Activated B cell treated with CpG ODN at 0.5 μM for 24 hours (primary cell): ENCODE measurements at regions not wholly inside any gene's neighbourhood (a gene's known extent, or its start where the extent isn't known, plus 50 kb on each side); places are given as distances from the start of the nearest gene placed in this dataset.

Experiments
- ATAC-seq: fragments of 200-7000 bp; cut with Tn5 transposase; one replicate; pipeline ENCODE4 v1.10.0; 2021; ENCODE audit warnings: low read depth, mild to moderate bottlenecking, moderate library complexity
- CTCF ChIA-PET: fragments of 350-600 bp; sonication (Branson Sonifier 250); formaldehyde crosslinking; loops from one replicate; lab custom pipeline; 2021; ENCODE audit warnings: antibody characterized with exemption; lab: Charles Lee
- POLR2A ChIA-PET: fragments of 350-600 bp; sonication (Branson Sonifier 250); formaldehyde crosslinking; loops from one replicate; lab custom pipeline; 2021; ENCODE audit warnings: antibody characterized with exemption; lab: Charles Lee
- DNase-seq: peaks from one replicate; pipeline ENCODE4 v3.0.0; 2022
- H3K27ac Mint-ChIP-seq: one replicate; pipeline ENCODE4 v1.8.0; 2020; ENCODE audit warnings: mixed read lengths
- H3K27me3 Mint-ChIP-seq: one replicate; pipeline ENCODE4 v1.8.0; 2021; ENCODE audit warnings: mixed read lengths
- H3K36me3 Mint-ChIP-seq: one replicate; pipeline ENCODE4 v1.8.0; 2021; ENCODE audit warnings: low read depth, mixed read lengths
- H3K4me1 Mint-ChIP-seq: one replicate; pipeline ENCODE4 v1.8.0; 2021; ENCODE audit warnings: mixed read lengths
- H3K4me3 Mint-ChIP-seq: one replicate; pipeline ENCODE4 v1.8.0; 2020; ENCODE audit warnings: mild to moderate bottlenecking, mixed read lengths
- H3K9me3 Mint-ChIP-seq: one replicate; pipeline ENCODE4 v1.8.0; 2020; ENCODE audit warnings: mixed read lengths
- intact Hi-C: fragments of 100-400 bp; cut with micrococcal nuclease; formaldehyde crosslinking; loops from one replicate; pipeline ENCODE4 v1.15.1; 2024
- TF ChIP-seq, protein P1 (sequence below): fragments of 200-600 bp; IDR thresholded peaks from one replicate; pipeline ENCODE4 v1.8.0; 2022; ENCODE audit warnings: antibody characterized with exemption, mild to moderate bottlenecking

DNA sequence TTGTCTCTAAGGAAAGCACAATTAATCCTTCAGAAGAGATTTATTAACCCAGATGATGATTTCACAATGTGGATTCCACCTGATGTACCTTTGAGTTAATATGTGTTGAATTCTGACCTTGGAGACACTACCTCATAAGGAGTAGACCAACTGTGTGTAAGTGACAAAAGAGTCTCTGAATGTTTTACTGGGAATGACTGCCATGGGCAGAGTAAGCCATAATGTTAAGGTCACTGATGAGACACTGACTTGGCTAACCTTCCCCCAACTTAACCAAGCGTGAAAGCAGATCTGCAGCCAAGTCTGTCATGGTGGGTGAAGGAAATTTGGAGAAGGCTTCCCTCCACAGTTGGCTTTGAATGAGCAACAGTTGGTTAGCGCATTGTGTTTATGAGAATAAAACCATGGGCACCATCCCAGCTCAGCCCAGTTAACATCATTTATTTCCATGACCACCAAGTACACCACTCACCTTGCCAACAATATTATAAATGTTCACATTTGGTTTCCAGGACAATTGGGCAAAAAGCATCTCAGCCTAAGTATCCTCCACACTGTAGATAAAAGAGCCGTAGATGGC lies 618.5 kb downstream of the KCNJ2 start:
- CTCF ChIA-PET = no interaction called here
- POLR2A ChIA-PET = no interaction called here

DNA sequence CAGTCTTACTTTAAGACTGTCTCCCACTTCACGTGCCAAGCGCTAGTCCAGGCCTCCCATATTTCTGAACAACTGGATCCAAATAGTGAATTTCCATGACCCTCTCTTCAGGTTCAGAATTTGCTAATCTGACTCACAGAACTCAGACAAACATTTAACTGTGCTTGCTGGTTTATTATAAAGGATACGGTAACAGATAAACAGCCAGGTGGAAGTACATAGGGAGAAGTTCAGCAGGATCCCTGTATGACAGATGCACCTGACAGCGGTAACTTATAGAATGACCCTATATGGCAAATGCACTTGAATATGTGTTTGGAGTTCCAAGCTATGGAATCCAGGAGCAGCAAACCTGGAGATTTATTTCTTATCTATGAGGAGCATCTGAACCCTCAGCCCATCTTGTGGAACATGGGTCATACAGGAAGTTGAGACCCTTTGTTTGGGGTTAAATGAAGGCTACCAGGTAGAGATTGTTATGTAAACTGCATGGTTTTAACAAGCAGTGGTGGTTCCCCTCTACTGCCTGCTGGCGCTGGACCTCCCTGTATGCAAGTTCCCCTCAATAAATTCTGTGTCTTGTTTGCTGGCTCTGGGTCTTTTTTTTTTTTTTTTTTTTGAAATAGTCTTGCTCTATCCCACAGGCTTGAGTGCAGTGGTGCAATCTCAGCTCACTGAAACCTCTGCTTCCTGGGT lies 622.6 kb downstream of the KCNJ2 start:
- H3K4me1 Mint-ChIP-seq = no peaks in the 10 kb centered on the region
- intact Hi-C loops = no loop called here
- no peak overlapping the region for H3K4me3 Mint-ChIP-seq
- no peak for ATAC-seq
- peaks cover 3% of the 10 kb centered on the region for H3K9me3 Mint-ChIP-seq
- no peaks in the 10 kb centered on the region for H3K27me3 Mint-ChIP-seq
- no peak for DNase-seq
- no peaks in the 10 kb centered on the region for H3K36me3 Mint-ChIP-seq
- TF ChIP-seq, protein P1, sequence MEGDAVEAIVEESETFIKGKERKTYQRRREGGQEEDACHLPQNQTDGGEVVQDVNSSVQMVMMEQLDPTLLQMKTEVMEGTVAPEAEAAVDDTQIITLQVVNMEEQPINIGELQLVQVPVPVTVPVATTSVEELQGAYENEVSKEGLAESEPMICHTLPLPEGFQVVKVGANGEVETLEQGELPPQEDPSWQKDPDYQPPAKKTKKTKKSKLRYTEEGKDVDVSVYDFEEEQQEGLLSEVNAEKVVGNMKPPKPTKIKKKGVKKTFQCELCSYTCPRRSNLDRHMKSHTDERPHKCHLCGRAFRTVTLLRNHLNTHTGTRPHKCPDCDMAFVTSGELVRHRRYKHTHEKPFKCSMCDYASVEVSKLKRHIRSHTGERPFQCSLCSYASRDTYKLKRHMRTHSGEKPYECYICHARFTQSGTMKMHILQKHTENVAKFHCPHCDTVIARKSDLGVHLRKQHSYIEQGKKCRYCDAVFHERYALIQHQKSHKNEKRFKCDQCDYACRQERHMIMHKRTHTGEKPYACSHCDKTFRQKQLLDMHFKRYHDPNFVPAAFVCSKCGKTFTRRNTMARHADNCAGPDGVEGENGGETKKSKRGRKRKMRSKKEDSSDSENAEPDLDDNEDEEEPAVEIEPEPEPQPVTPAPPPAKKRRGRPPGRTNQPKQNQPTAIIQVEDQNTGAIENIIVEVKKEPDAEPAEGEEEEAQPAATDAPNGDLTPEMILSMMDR = no peak
- ChIA-PET POLR2A (no interaction called here), CTCF (no interaction called here)
- no peak overlapping the region for H3K27ac Mint-ChIP-seq

More for the DNA sequence above, 618.5 kb downstream of the KCNJ2 start:
- no peak for DNase-seq
- TF ChIP-seq, protein P1 = no peak
- H3K9me3 Mint-ChIP-seq = peaks cover 3% of the 10 kb centered on the region
- H3K4me1 Mint-ChIP-seq = no peaks in the 10 kb centered on the region
- intact Hi-C loops = no loop called here
- no peaks in the 10 kb centered on the region for H3K36me3 Mint-ChIP-seq
- no peak overlapping the region for H3K27ac Mint-ChIP-seq
- no peak for ATAC-seq
- no peaks in the 10 kb centered on the region for H3K27me3 Mint-ChIP-seq
- H3K4me3 Mint-ChIP-seq = no peak overlapping the region

DNA sequence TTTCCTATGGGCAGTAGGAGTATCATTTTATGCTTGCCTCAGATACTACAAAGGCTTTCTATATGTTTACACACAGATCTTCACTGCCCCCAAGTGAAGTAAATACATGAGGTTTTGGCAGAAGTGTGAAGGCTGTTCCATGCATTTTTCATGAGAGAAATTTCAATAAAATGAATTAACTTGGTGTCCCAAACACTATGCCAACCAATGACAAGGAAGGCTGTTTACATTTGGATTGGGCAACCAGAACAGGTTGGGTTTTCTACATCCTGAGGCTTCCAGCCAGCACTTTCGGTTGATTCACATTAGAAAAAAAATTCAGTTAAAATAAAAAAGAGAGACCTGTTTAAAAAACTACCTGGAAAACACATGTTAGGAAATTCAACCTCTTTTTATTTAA lies 625.4 kb downstream of the KCNJ2 start:
- TF ChIP-seq, protein P1 = no peak
- no peak for DNase-seq
- intact Hi-C loops = no loop called here
- no peaks in the 10 kb centered on the region for H3K36me3 Mint-ChIP-seq
- peaks cover 3% of the 10 kb centered on the region for H3K9me3 Mint-ChIP-seq
- POLR2A ChIA-PET = no interaction called here
- CTCF ChIA-PET = no interaction called here
- H3K4me3 Mint-ChIP-seq = no peak overlapping the region
- no peaks in the 10 kb centered on the region for H3K27me3 Mint-ChIP-seq
- no peak overlapping the region for H3K27ac Mint-ChIP-seq
- H3K4me1 Mint-ChIP-seq = no peaks in the 10 kb centered on the region
- ATAC-seq = no peak

DNA sequence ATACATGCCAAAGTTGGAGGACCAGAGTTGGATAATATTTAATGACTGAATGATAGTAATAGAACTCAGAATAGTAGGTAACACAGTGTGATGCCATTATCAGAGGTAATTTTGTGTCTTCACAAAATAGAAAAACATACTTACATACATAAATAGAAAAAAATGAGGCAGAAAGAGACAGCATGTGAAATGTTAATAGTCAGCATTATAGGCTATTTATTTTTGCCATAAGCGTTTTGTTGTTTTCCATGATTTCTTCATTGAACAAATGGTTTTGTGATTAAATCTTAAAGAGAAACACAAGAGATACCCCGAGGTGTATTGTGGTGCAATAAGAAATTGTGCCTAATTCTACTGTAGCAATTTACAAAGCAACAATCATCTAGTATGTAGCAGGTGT lies 626.3 kb downstream of the KCNJ2 start:
- DNase-seq (no peak), ATAC-seq (no peak)
- no peaks in the 10 kb centered on the region for H3K9me3 Mint-ChIP-seq
- H3K4me1 Mint-ChIP-seq = no peaks in the 10 kb centered on the region
- H3K27me3 Mint-ChIP-seq = no peaks in the 10 kb centered on the region
- no peak overlapping the region for H3K4me3 Mint-ChIP-seq
- ChIA-PET CTCF (no interaction called here), POLR2A (no interaction called here)
- intact Hi-C loops = no loop called here
- TF ChIP-seq, protein P1 = no peak
- no peak overlapping the region for H3K27ac Mint-ChIP-seq
- H3K36me3 Mint-ChIP-seq = no peaks in the 10 kb centered on the region

DNA sequence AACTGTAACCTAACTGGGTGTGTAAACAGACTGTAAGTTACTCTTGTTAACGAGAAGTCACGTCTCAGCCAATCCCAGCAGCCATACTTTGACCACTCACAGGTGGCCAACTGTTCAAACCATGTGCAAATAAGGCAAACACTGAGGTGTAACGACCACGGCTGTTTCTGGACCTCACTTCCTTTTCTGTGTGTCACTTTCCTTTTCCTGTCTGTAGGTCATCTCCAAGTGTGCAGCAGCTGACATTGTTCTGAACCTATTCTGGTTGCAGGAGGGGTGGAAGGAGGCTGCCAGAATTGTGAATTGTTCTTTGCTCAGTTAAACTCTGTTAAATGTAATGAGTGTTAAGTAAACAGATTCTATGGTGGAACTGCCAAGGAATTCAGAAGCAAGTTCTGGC lies 627.4 kb downstream of the KCNJ2 start:
- TF ChIP-seq, protein P1 = no peak
- Mint-ChIP-seq H3K36me3 (no peaks in the 10 kb centered on the region), H3K27me3 (no peaks in the 10 kb centered on the region), H3K9me3 (no peaks in the 10 kb centered on the region), H3K4me1 (no peaks in the 10 kb centered on the region), H3K27ac (no peak overlapping the region), H3K4me3 (no peak overlapping the region)
- ATAC-seq (no peak), DNase-seq (no peak)
- CTCF ChIA-PET = no interaction called here
- intact Hi-C loops = no loop called here
- POLR2A ChIA-PET = no interaction called here
